Epithelial cell of prostate (primary cell): ENCODE measurements at regions not wholly inside any gene's neighbourhood (a gene's known extent, or its start where the extent isn't known, plus 50 kb on each side); places are given as distances from the start of the nearest gene placed in this dataset.

Source experiments
- DNase-seq: peaks from one replicate; pipeline ENCODE4 v3.0.0-alpha.2; 2011; ENCODE audit warnings: low read depth, low spot score
- H3K27ac ChIP-seq: fragments of 450-650 bp; 2 replicates; pipeline ENCODE4 v1.5.1; 2017; ENCODE audit warnings: mild to moderate bottlenecking

- DNase-seq, result no peak
These were observed 598.4 kb downstream of the GBA3 start for GRCh38 chr4:23291139-23291538.

GRCh38 chr4:23290656-23291055 is 597.9 kb downstream of the GBA3 start:
- peak overlapping the region; percentile 30 for H3K27ac ChIP-seq
- DNase-seq, result peak; percentile 14

More at GRCh38 chr4:23291139-23291538, 598.4 kb downstream of the GBA3 start:
- H3K27ac ChIP-seq, result peak overlapping the region; percentile 30

GRCh38 chr4:23279377-23279986 is 586.7 kb downstream of the GBA3 start:
- DNase-seq, result no peak
- no peak overlapping the region for H3K27ac ChIP-seq

- no peak overlapping the region for H3K27ac ChIP-seq
- no peak for DNase-seq
These were observed 586.1 kb downstream of the GBA3 start for GRCh38 chr4:23278845-23279244.

GRCh38 chr4:23276076-23276475 is 583.3 kb downstream of the GBA3 start:
- DNase-seq, result no peak
- H3K27ac ChIP-seq, result no peak overlapping the region

- H3K27ac ChIP-seq, result no peak overlapping the region
- DNase-seq, result no peak
These were observed 576.8 kb downstream of the GBA3 start for GRCh38 chr4:23269566-23269965.

GRCh38 chr4:23268072-23268771 is 575.5 kb downstream of the GBA3 start:
- no peak for DNase-seq
- H3K27ac ChIP-seq, result no peak overlapping the region

- no peak for DNase-seq
- no peak overlapping the region for H3K27ac ChIP-seq
These were observed 573.7 kb downstream of the GBA3 start for GRCh38 chr4:23266401-23266800.

GRCh38 chr4:23260511-23260910 is 567.8 kb downstream of the GBA3 start:
- H3K27ac ChIP-seq, result no peak overlapping the region
- DNase-seq, result no peak

GRCh38 chr4:23245203-23245832 is 552.6 kb downstream of the GBA3 start:
- no peak overlapping the region for H3K27ac ChIP-seq
- DNase-seq, result no peak

GRCh38 chr4:23242962-23243361 is 550.2 kb downstream of the GBA3 start:
- no peak for DNase-seq

GRCh38 chr4:23241408-23241807 is 548.7 kb downstream of the GBA3 start:
- DNase-seq, result no peak

More at GRCh38 chr4:23242962-23243361, 550.2 kb downstream of the GBA3 start:
- no peak overlapping the region for H3K27ac ChIP-seq

GRCh38 chr4:23238848-23239247 is 546.1 kb downstream of the GBA3 start:
- DNase-seq, result no peak
- no peak overlapping the region for H3K27ac ChIP-seq

More at GRCh38 chr4:23241408-23241807, 548.7 kb downstream of the GBA3 start:
- no peak overlapping the region for H3K27ac ChIP-seq

GRCh38 chr4:23237771-23238170 is 545.0 kb downstream of the GBA3 start:
- no peak overlapping the region for H3K27ac ChIP-seq
- DNase-seq, result no peak

GRCh38 chr4:23235628-23236390 is 543.1 kb downstream of the GBA3 start:
- H3K27ac ChIP-seq, result no peak overlapping the region
- DNase-seq, result no peak

GRCh38 chr4:23234716-23235115 is 542.0 kb downstream of the GBA3 start:
- DNase-seq, result no peak
- no peak overlapping the region for H3K27ac ChIP-seq

- DNase-seq, result no peak
- no peak overlapping the region for H3K27ac ChIP-seq
These were observed 541.3 kb downstream of the GBA3 start for GRCh38 chr4:23234018-23234417.

- DNase-seq, result no peak
- no peak overlapping the region for H3K27ac ChIP-seq
These were observed 540.9 kb downstream of the GBA3 start for GRCh38 chr4:23233596-23233995.

GRCh38 chr4:23232987-23233386 is 540.2 kb downstream of the GBA3 start:
- no peak overlapping the region for H3K27ac ChIP-seq
- no peak for DNase-seq

GRCh38 chr4:23225564-23225963 is 532.8 kb downstream of the GBA3 start:
- no peak for DNase-seq
- no peak overlapping the region for H3K27ac ChIP-seq
